RCC 7860 (cell line): ENCODE measurements at regions not wholly inside any gene's neighbourhood (a gene's known extent, or its start where the extent isn't known, plus 50 kb on each side); places are given as distances from the start of the nearest gene placed in this dataset.

ENCODE experiments used
- DNase-seq: peaks from one replicate; pipeline ENCODE4 v3.0.0-alpha.2; 2015; ENCODE audit warnings: low spot score
- FAIRE-seq: peaks from 2 replicates; lab custom pipeline; 2012; peaks lifted over from hg19 to GRCh38; lab: Jason Lieb, UNC

DNA sequence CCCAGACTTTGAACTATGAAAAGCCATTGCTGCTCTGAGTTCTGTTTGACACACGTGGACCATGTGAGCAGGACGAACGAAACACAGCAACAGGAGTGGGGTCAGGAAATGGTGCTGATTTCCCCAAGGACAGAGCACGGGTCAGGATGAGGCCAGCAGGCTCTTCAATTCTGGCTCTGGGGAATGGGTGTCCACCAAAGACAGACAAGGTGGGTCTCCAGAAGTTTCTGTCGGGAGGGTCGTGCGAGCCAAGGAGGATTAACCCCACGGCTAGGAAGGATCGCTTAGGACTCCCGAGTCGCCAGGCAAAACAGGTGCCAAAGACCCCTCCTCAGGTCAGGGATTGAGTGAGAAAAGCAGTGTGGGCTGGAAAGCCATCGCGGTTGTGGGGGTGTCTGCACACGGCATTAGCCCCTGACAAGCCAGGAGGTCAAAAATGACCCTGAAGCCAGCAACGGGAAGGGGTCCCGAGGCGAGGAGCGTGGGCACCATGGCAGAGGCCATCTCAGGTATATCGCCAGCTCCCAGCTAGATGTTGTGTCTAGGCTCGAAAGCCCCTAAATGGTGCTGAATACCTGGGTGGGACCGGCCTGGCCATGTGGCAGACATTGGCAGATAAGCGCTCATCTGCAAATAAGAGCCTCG, 213.9 kb upstream of the SALL3 start:
- no peak for DNase-seq
- FAIRE-seq, result no peak

DNA sequence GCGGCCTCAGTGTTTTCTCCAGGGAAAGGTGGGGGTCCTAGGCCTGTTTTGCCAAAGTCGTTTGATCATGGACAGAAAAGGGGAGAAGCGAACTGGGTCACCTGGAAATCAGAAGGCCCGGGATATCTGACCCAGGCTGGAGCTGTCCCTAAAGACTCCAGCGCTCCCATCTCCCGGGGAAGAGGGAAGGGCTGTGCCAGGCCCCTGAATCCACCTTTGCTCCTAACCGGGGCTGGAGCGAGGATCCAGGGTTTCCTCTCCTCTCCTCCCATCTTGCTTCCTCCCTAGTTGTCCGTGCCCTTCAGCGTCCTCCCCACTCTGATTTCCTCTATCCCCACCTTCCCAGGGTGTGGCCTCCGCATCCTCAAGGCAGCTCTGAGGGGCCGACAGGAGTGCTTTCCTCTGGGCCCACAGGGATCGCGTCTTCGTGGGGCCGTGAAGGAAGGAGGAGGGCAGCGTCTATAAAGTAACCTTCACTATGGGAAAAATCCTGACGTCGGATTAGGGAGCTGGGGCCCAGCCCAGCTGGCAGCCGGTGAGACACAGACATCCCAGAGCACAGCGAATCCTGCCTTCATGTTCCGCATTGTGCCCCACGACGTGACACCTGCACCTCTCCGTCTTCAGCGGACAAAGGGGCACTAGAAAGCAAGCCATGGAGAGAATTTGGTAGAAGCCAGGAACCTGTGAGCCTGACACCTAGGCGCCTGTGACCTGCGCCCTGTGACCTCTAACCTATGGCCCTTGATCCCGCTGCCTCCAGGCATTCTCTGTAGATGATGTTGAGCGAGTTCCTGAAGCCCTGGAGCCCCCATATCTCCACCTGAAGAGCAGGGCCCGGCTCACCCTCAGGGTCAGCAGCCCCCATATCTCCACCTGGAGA, 212.7 kb upstream of the SALL3 start:
- DNase-seq, result no peak
- FAIRE-seq, result no peak

DNA sequence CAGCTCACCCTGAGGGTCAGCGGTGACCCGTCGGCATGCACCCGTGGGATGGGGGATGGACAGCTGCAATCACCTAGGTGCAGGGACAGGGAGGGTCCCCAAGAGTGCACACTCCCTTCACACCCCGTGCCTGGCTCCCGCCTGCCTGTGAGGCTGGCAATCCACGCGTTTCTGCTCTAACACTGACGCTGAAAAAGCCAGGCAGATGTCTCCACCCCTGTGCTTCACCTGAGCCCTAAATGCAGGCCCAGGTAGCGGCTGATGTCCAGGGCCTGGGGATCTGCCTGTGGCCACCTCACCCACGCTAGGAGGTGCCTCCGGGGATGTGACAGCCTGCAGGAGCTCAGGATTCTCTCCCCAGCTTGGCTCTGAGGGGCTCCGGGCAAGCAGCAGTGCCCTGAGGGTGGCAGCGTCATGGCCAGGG, 212.0 kb upstream of the SALL3 start:
- FAIRE-seq (no peak), DNase-seq (no peak)

DNA sequence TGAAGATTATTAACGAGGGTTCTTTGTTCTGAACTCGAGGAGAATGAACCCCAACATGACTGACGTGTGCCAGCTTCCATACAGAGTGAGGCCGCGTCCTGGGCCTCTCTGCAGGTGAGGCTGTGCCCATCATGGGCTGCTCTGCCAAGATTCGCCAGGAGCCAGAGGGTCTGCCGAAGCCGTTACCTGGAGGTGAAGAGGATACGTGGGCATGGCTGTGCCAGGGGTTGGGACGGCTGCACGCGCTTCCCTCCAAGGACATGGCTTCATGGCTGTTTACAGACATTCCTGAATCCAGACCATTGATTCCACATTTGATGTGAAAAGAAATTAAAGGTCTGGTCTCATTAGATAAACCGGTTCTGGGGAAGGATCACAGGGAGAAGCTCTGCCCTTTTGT, 211.4 kb upstream of the SALL3 start:
- FAIRE-seq, result no peak
- DNase-seq, result no peak

DNA sequence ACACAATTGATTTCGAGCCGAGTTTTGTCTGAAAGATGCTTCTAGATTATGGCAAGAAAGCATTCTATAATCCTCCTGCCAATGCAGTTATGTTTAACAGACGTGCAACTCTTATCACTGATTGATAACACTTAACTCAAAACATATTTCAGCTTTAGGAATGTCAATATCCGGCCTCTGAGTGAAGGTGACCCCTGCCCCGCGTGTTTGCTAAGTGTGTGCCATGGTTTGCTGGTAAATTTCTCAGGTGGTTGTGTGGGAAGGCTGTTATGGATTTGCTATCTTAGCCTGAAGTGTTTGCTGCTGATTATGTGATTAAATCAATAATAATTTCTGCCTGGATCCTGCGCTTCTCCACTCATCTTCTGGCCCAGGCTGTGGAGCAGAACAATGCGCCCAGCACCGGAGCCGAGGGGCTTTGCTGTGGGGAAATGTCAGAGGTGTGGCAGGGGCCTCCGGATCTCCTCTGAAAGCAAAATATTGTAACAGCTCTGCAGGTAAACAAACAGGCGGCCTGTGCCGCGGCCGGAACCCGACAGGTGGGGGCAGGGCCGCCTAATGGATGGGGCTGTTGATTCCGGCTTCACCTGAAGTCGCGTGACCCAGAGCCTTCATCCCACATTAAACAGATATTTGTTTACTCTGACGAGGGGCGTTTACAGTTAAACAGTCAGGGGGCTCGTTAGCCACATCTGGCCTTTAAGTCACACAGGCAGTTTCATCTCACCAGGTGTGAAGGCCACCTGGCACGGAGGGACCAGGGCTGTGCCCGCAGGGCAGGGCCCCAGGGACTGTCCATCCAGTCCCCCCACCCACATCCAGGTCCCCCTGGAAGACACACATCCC, 210.7 kb upstream of the SALL3 start:
- DNase-seq, result no peak
- no peak for FAIRE-seq

DNA sequence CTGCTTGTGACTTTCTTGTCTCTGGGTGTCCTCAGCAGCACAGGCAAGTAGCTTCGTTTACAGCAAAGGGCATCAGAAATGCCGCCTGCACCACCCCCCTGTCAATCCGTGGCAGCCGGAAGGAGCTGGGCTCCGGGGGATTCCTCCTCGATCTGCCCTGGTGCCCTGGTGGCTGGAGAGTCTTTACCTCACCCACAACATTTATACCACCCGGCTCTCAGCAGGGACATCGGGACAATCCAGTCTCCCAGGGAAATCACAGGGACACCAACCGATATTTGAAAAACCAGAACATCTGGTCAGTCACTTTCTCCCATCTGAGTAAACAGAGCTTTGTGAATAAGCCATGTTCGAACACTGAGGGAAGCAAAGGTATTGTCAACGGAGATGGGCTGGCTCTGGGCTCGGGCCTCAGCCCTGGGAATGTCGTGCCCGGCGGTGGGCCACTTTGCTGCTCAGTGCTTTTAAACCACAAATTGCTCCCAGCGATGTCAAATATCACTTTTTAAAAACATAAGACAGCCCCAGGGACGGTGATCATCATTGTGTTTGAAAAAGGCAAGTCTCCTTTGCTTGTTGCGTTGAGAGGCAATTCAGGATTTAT, 210.0 kb upstream of the SALL3 start:
- FAIRE-seq, result no peak
- DNase-seq, result no peak

DNA sequence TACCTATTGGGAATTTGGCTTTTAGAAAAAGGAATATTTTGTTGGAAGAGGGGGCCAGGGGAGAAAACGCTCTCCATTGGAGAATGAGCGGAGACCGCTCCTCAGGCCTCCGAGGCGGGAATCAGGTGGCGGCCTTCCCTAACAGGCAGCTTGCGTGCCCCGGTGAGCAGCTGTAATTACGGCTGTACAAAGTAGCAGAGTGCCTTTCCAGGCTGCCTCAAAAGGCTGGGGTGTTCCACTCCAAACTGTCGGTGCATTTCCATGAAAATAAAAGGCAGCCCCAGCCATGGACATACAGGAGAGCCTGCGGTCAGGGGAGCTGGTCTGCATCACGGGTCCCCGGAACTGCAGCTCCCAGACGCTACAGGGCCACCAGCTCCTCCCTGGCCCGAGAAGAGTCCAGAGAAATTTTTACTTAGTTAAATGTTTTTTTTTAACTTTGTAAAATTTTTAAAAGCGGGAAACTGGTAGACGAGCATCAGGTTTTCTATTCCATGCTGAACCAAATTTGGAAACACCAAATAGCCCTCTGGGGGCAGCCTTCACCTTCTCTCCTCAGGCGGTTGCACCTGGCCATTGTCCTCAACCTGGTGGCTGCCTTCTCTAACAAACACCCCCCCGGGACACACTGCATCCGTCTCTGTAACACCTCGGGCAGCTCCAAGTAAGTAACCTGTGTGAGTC, 209.3 kb upstream of the SALL3 start:
- no peak for FAIRE-seq
- DNase-seq, result no peak

DNA sequence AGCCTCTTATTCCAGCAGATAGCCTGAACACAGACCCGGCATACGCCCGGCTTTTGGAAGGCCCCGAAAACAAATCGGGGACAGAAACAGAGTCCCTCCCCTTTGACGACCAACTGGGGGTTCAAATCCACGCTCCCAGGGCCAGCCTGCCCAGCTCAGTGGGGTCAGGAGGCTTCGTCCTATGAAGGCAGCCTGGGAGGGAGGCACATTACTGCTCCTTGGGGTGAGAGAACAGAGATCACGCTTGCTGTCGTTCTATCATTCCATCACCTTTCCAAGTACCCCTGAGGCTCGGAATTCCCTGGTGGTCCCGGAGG, 208.8 kb upstream of the SALL3 start:
- DNase-seq, result no peak
- no peak for FAIRE-seq

DNA sequence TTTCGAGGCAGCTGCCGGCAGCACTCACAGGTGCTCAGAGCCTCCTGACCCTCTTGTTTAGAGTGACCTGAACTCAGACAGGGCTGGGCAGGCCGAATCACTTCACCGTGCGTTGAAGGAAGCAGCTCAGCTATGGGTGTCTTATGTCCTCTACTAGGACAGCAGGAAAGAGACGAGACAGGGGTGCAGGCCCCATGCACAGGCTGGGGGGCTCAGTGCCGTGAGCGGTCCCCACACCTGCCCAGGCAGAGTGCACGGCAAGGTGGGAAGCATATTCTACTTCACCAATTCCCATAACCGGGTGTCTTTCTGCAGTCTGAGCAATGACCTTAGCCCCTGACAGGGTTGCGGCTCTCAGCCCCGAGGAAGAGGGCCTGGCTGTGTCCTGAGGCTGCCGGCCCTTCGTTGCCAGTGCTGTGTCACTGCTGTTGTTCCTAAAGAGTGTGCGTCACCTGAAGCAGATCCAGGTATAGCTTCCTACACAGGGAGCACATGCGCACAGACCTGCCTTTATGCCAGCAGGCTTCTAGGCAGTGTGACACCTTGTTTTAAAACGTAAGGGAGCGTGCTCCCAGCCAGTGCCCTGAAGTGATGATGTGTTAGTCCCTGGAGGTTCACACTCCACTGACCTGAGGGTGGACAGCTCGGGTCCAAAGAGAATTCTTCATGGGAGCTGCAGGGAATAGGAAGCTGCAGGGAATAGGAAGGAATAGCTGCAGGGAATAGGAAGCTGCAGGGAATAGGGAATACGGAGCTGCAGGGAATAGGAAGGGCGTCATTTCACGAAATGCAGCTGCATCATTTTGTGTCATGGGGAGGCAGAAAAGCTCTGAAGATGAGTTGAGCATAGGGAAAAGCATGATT, 207.9 kb upstream of the SALL3 start:
- no peak for FAIRE-seq
- DNase-seq, result no peak

DNA sequence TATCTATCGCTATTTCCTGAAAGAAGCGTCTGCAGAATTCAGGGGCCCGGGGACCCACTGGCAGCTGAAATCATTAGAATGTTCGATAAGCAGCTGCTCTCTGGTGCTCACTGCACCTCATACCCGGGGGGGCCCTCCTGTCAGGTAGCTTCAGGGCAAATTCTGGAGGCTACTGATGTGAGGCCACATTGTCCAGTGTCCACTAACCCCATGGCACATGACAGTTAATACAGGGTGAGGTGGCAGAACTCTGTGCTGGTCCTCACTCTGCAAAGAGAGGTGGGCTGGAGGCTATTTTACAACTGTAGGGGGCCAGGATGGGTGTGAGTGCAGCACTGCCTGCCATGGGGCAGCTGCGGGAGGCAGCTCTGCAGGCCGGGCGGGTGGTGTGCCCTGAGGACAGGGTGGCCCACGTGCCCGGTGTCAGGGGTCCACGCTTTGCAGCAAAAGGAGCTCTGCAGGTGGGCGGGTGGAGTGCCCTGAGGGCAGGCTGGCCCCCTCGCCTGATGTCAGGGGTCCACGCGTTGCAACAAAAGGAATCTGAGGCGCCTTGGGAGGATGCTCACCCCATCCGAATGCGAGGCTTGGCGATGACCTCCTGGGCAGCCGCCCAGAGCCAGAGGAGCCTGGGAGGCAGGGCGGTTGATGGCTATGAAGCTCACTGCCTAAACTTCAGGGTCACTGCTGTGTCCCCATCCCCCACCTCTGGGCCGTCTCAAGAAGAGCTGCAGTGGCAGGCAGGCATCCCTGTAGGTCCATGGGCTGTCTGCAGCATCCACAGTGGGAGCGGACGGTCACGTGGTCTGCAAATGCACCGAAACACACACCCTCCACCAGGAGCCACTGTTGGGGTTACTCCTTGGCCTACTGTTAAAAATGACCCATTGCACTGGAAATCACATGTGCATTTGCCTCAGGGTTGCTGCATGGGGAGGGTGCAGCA, 207.0 kb upstream of the SALL3 start:
- DNase-seq (no peak), FAIRE-seq (no peak)

DNA sequence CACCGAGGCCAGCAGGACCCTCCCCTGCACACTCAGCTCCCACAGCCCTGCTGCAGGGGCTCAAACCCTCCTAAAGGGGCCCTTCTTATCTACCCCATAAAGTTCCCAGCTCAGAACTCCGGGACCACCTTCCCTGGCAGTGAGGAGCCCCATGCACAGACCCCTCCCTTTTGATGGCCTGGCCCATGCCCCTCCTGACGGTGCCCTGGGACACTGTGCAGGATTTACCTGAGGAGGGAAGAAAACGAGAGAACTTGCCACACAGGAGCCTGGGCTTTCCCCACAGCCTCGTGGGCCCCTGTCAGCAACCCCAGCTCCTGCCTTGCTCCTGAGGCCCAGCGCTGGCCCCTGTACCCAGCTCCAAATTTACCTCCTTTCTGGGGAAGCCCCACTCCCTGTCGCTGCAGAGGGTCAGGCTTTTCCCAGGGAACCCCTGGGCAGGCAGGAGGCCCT, 206.3 kb upstream of the SALL3 start:
- FAIRE-seq (no peak), DNase-seq (no peak)

DNA sequence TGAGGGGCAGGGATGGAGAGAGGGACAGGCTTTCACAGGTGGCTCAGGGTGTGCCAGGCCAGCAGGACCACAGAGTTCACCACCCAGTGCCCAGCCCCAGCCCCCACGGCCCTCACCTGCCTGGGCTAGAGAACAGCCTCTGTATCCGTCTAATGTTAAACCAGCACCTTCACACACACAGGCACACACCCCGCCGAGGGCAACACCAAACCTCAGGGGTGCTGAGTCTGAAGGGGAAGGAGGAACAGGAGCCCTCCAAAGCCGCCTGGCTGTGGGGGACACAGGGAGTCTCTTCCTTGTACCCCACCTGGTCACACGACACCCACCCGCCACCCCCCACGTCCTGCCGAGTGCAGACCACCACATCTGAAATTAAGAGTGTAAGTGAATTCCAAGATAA, 205.8 kb upstream of the SALL3 start:
- DNase-seq (no peak), FAIRE-seq (no peak)

DNA sequence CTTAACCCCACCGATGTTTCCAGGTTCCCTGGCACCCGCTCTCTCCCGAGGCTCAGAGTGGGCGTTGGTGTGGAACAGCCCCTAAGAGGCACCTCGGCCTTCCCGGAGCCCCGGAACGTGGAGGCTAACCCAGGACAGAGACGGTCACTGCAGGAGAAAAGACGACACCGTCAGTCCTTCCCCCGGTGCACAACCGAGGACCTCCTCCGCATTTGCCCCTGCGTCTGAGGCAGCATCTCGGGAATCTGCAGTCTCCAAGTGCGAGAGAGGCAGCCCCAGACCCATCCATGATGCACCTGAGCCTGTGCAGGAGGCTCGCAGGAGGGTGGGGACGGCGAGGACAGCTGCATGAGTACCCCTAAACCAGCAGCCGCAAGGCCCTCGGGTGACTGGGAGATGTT, 204.9 kb upstream of the SALL3 start:
- DNase-seq, result no peak
- FAIRE-seq, result no peak

DNA sequence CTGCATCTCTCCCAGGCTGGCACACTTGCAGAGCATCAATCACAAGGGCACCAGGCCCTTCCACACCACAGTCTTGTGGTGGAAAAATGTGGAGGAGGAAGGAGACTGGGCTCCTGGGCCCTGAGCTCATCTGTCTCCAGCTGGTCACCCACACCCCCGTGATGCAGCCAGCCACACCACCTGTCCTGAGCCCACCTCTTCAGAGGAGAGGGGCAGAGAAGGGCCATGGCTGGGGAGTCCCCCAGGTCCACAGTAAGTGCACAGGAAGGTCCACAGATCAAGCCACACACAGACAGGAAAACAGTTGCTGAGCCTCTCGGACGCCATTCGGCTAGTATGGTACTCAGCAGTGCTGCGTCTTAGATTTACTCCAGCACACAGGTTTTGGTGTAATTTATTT, 203.5 kb upstream of the SALL3 start:
- DNase-seq (no peak), FAIRE-seq (no peak)

DNA sequence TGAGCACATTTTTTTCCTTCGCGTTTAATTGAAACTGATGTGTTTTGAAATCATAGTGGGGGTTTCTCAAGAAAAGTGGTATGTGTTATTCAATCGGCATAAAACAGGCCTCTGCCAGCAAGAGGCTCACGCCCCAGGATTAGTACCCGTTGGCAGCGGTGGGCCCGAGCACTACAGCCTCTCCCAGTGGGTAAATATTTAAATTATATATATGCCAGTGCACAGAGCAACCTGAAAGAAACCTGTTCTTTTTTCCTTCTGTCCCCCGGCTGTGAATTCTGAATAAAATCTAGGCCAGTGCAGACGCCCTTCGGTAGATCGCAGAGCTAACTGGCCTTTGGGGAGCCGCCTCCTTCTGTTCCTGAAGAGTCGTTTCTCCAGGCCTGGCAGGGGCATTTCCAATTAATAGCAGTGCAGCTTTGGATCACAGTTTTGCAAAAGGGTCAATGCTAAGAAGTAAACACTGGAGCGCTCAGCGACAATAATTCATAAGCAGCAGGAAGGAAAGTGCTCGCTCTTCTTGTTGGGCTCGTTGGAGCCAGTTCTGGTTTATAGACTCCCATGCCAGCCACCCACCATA, 202.8 kb upstream of the SALL3 start:
- DNase-seq (no peak), FAIRE-seq (no peak)

DNA sequence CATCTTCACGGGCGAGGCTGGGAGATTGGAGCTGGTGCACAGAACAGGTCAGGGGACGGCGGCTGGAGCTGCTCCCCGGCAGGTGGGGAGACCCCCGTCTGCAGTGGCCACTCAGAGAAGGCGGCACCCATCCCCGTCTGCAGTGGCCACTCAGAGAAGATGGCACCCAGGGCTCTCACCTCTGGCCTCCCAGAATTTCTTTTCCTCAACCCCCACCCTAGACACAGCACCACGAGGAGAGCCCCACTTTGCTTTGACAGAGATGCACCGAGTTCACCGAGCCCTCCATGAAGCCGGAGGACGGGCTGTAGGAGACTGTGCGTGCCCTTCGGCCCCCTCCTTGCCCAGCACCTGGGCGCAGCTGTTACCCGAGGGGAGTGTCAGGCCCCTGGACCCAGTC, 201.6 kb upstream of the SALL3 start:
- DNase-seq (no peak), FAIRE-seq (no peak)

DNA sequence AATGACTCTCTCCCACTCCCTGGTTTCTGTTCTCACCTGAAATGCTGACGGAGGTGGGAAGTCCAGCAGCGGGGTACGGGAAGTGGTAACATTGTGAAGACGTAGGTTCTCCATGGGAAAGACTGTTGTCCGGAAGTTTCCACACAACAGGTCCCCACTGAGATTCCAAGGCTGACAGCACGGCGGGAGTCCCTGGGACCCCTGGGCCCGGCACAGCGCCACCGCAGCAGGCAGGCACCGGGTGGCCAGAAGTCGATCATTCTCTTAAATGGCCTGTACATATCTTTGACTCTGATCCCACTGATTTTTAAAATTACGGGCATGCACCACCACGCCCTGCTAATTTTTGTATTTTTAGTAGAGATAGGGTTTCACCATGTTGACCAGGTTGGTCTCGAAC, 201.0 kb upstream of the SALL3 start:
- DNase-seq, result no peak
- no peak for FAIRE-seq

DNA sequence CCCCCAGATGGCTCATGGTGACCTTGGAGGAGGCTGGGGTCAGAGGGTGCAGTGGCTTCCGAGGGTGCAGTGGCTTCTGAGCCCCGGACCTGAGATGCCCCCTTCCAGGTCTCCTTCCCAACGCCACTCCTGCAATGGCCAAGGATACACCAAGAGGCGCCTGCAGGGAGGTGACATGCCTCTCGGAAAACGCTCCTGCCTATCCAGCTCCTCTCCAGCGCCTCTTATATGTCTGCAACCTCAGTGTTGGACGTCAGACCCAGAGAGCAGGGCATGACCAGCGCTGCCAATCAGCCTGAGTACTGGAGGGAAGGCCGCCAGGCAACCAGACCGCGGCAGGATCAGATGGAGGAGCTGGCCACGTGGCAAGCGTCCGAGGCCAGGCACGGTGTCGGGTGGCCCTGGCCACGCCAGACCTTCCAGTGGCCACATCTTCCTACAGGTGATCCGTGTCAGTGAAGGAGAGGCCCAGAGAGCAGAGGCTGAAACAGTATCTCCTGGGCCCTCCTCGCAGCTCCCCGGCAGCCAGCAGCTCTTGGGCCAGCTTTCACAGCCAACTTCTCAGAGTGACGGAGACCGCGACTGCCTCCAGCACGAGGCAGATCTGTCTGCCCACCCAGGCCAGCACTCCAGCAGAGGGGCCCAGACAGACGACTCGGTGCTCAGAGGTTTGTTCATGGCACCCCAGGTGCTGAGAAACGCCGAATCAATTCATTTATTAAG, 199.5 kb upstream of the SALL3 start:
- no peak for FAIRE-seq
- no peak for DNase-seq
